GM23248 (cell line): ENCODE measurements at regions not wholly inside any gene's neighbourhood (a gene's known extent, or its start where the extent isn't known, plus 50 kb on each side); places are given as distances from the start of the nearest gene placed in this dataset.

Source experiments
- DNase-seq: peaks from one replicate; pipeline ENCODE4 v3.0.0-alpha.2; 2015
- H2AFZ ChIP-seq: fragments of 200-600 bp; sonication (generic); 2 replicates; pipeline ENCODE4 v1.6.1; 2016; ENCODE audit warnings: antibody characterized with exemption
- H3F3A ChIP-seq: fragments of 200-600 bp; sonication (generic); 2 replicates; pipeline ENCODE4 v1.6.1; 2016; ENCODE audit warnings: mild to moderate bottlenecking, antibody characterized with exemption, mixed run types; ENCODE audit not compliant: insufficient read depth
- H3K27ac ChIP-seq: fragments of 200-600 bp; sonication (generic); 2 replicates; pipeline ENCODE4 v1.5.1; 2016; ENCODE audit warnings: mild to moderate bottlenecking
- H3K27me3 ChIP-seq: fragments of 200-600 bp; sonication (generic); replicated peaks from 2 replicates; pipeline ENCODE4 v1.6.1; 2016; ENCODE audit warnings: mild to moderate bottlenecking; ENCODE audit not compliant: insufficient read depth
- H3K36me3 ChIP-seq: fragments of 200-600 bp; sonication (generic); 2 replicates; pipeline ENCODE4 v1.6.1; 2016; ENCODE audit warnings: low read depth, mild to moderate bottlenecking
- H3K4me1 ChIP-seq: fragments of 200-600 bp; sonication (generic); 2 replicates; pipeline ENCODE4 v1.6.1; 2016; ENCODE audit warnings: mild to moderate bottlenecking; ENCODE audit not compliant: insufficient read depth
- H3K4me2 ChIP-seq: fragments of 200-600 bp; sonication (generic); one replicate; pipeline ENCODE4 v1.6.1; 2016; ENCODE audit warnings: mild to moderate bottlenecking; ENCODE audit not compliant: unreplicated experiment
- H3K4me3 ChIP-seq: fragments of 200-600 bp; sonication (generic); 2 replicates; pipeline ENCODE4 v1.5.1; 2016; ENCODE audit warnings: mild to moderate bottlenecking
- H3K79me2 ChIP-seq: fragments of 200-600 bp; sonication (generic); 2 replicates; pipeline ENCODE4 v1.6.1; 2016; ENCODE audit warnings: mild to moderate bottlenecking; ENCODE audit not compliant: insufficient read depth
- H3K9ac ChIP-seq: fragments of 200-600 bp; sonication (generic); 2 replicates; pipeline ENCODE4 v1.6.1; 2016; ENCODE audit warnings: mild to moderate bottlenecking
- H3K9me2 ChIP-seq: fragments of 200-600 bp; sonication (generic); 2 replicates; pipeline ENCODE4 v1.6.1; 2016; ENCODE audit warnings: mixed run types, mild to moderate bottlenecking, moderate library complexity; ENCODE audit not compliant: insufficient read depth
- H3K9me3 ChIP-seq: fragments of 200-600 bp; sonication (generic); one replicate; pipeline ENCODE4 v1.6.1; 2017; ENCODE audit warnings: low read depth
- H4K20me1 ChIP-seq: fragments of 200-600 bp; sonication (generic); 2 replicates; pipeline ENCODE4 v1.6.0; 2016; ENCODE audit not compliant: insufficient read depth
- EZH2 ChIP-seq: fragments of 200-600 bp; sonication (generic); IDR thresholded peaks from 2 replicates; pipeline ENCODE4 v1.6.1; 2018; ENCODE audit warnings: antibody characterized with exemption, mild to moderate bottlenecking; ENCODE audit not compliant: insufficient read depth, poor library complexity, severe bottlenecking
- EZH2phosphoT487 ChIP-seq: fragments of 200-600 bp; sonication (generic); IDR thresholded peaks from 2 replicates; pipeline ENCODE4 v1.6.1; 2018; ENCODE audit warnings: antibody characterized with exemption, moderate library complexity, mild to moderate bottlenecking, low read depth; ENCODE audit not compliant: insufficient read depth
- WGBS, 2 experiments: methylation state at CpG; one replicate each; pipeline ENCODE4 v1.1.6; 2015 to 2017; ENCODE audit warnings: low lambda C conversion rate in 2 of 2, low coverage in 1 of 2; ENCODE audit errors: missing lambda C conversion rate in 2 of 2; 5-methylcytosine and 5-hydroxymethylcytosine counted together
- in situ Hi-C: fragments of 300-500 bp; cut with MboI; formaldehyde crosslinking; loops from 2 replicates; pipeline ENCODE4 v1.15.0; 2020

GRCh38 chr2:61634512-61634911 is 96.4 kb upstream of the XPO1 start:
- H3K79me2 ChIP-seq = no peaks in the 10 kb centered on the region
- no peak overlapping the region for H3K4me3 ChIP-seq
- H3K9ac ChIP-seq = no peak overlapping the region
- peaks cover 9% of the 10 kb centered on the region; the same call in 1 of the 2 replicates for H3K4me1 ChIP-seq
- H3K27me3 ChIP-seq = no peaks in the 10 kb centered on the region
- peaks cover 4% of the 10 kb centered on the region for H3F3A ChIP-seq
- no peak overlapping the region for H2AFZ ChIP-seq
- H3K36me3 ChIP-seq = no peaks in the 10 kb centered on the region
- H3K9me2 ChIP-seq = no peaks in the 10 kb centered on the region
- no peak overlapping the region for H3K4me2 ChIP-seq
- TF ChIP-seq EZH2phosphoT487 = no peak
- TF ChIP-seq EZH2 = no peak
- DNase-seq = no peak
- WGBS, 2 experiments = 85 to 86% methylated on average over 5 of the region's 5 CpGs
- in situ Hi-C loops = no loop called here
- no peaks in the 10 kb centered on the region for H4K20me1 ChIP-seq
- no peaks in the 10 kb centered on the region for H3K9me3 ChIP-seq
- no peak overlapping the region for H3K27ac ChIP-seq

GRCh38 chr2:61633250-61633649 is 95.1 kb upstream of the XPO1 start:
- H3K4me3 ChIP-seq = no peak overlapping the region
- no peaks in the 10 kb centered on the region for H3K9me2 ChIP-seq
- no peak overlapping the region for H3K27ac ChIP-seq
- DNase-seq = peak; percentile 20
- no peak overlapping the region for H2AFZ ChIP-seq
- no peak overlapping the region for H3K9ac ChIP-seq
- no peak overlapping the region for H3K4me2 ChIP-seq
- no peaks in the 10 kb centered on the region for H3K9me3 ChIP-seq
- no peak for TF ChIP-seq EZH2
- no peak for TF ChIP-seq EZH2phosphoT487
- H3K27me3 ChIP-seq = no peaks in the 10 kb centered on the region
- 30 to 31% methylated on average over 2 of the region's 2 CpGs for WGBS, 2 experiments
- H3K36me3 ChIP-seq = no peaks in the 10 kb centered on the region
- no peaks in the 10 kb centered on the region for H4K20me1 ChIP-seq
- H3K4me1 ChIP-seq = peaks cover 9% of the 10 kb centered on the region; the same call in 1 of the 2 replicates
- no peaks in the 10 kb centered on the region for H3K79me2 ChIP-seq
- H3F3A ChIP-seq = peaks cover 4% of the 10 kb centered on the region
- in situ Hi-C loops = no loop called here

GRCh38 chr2:61632276-61633169 is 94.4 kb upstream of the XPO1 start:
- no peaks in the 10 kb centered on the region for H3K27me3 ChIP-seq
- no peaks in the 10 kb centered on the region for H3K9me2 ChIP-seq
- peak; percentile 24 for DNase-seq
- no peak overlapping the region for H3K27ac ChIP-seq
- no peak overlapping the region for H2AFZ ChIP-seq
- H3K4me3 ChIP-seq = no peak overlapping the region
- H3K79me2 ChIP-seq = no peaks in the 10 kb centered on the region
- H3K4me1 ChIP-seq = peaks cover 9% of the 10 kb centered on the region; the same call in 1 of the 2 replicates
- no peak overlapping the region for H3K4me2 ChIP-seq
- peaks cover 4% of the 10 kb centered on the region for H3F3A ChIP-seq
- H3K9ac ChIP-seq = no peak overlapping the region
- no peaks in the 10 kb centered on the region for H4K20me1 ChIP-seq
- H3K36me3 ChIP-seq = no peaks in the 10 kb centered on the region
- 60 to 61% methylated on average over 17 of the region's 17 CpGs for WGBS, 2 experiments
- no peak for TF ChIP-seq EZH2
- no peak for TF ChIP-seq EZH2phosphoT487
- in situ Hi-C loops = no loop called here
- H3K9me3 ChIP-seq = no peaks in the 10 kb centered on the region

- no peaks in the 10 kb centered on the region for H3K9me2 ChIP-seq
- peaks cover 4% of the 10 kb centered on the region for H3F3A ChIP-seq
- in situ Hi-C loops = no loop called here
- no peak overlapping the region for H3K4me2 ChIP-seq
- no peaks in the 10 kb centered on the region for H4K20me1 ChIP-seq
- 76 to 78% methylated on average over 2 of the region's 2 CpGs for WGBS, 2 experiments
- DNase-seq = no peak
- H3K9ac ChIP-seq = no peak overlapping the region
- no peaks in the 10 kb centered on the region for H3K79me2 ChIP-seq
- no peaks in the 10 kb centered on the region for H3K36me3 ChIP-seq
- H2AFZ ChIP-seq = no peak overlapping the region
- no peaks in the 10 kb centered on the region for H3K9me3 ChIP-seq
- TF ChIP-seq EZH2phosphoT487 (no peak), EZH2 (no peak)
- no peak overlapping the region for H3K4me3 ChIP-seq
- no peak overlapping the region for H3K27ac ChIP-seq
- H3K4me1 ChIP-seq = peaks cover 9% of the 10 kb centered on the region; the same call in 1 of the 2 replicates
- no peaks in the 10 kb centered on the region for H3K27me3 ChIP-seq
Measured at GRCh38 chr2:61631321-61631720, 93.2 kb upstream of the XPO1 start.
